HG03280 (cell line): ENCODE measurements at regions not wholly inside any gene's neighbourhood (a gene's known extent, or its start where the extent isn't known, plus 50 kb on each side); places are given as distances from the start of the nearest gene placed in this dataset.
"Not testable (repeated sequence)": the region's sequence is repeated elsewhere in the genome, so short reads cannot be mapped to it uniquely, and the experiment has no call there.

Experiments
- ATAC-seq: cut with Tn5 transposase; IDR thresholded peaks from one replicate; pipeline ENCODE4 v1.9.1; 2021; ENCODE audit warnings: mild to moderate bottlenecking, moderate library complexity; ENCODE audit not compliant: unreplicated experiment

DNA sequence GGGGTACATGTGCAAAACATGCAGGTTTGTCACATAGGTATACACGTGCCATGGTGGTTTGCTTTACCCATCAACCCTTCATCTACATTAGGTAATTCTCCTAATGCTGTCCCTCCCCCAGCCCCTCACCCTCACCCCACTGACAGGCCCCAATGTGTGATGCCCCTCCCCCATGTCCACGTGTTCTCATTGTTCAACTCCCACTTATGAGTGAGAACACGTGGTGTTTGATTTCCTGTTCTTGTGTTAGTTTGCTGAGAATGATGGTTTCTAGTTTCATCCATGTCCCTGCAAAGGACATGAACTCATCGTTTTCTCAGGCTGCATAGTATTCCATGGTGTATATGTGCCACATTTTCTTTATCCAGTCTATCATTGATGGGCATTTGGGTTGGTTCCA is 232.9 kb upstream of the RASGRP1 start:
- ATAC-seq: not testable (repeated sequence)

GRCh38 chr15:38799202-38799601 is 234.6 kb upstream of the RASGRP1 start:
- not testable (repeated sequence) for ATAC-seq

DNA sequence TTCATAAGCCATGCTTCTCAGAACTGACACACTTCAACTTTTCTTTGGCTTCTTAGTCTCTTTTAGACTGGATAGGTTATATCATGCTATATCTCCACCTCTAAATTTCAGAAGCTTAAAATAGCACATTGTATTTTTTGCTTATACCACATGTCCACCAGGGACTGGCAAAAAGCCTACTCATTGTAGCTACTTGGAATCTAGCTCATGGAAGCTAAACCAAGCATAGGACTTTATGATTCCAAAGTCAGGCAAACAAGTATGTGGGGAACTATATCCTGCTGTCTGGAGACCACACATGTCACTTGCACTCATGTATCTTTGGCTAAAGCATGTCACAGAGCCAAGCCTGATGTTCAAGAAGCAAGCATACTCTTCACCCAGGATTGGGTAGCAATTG is 245.0 kb upstream of the RASGRP1 start:
- ATAC-seq: no peak

DNA sequence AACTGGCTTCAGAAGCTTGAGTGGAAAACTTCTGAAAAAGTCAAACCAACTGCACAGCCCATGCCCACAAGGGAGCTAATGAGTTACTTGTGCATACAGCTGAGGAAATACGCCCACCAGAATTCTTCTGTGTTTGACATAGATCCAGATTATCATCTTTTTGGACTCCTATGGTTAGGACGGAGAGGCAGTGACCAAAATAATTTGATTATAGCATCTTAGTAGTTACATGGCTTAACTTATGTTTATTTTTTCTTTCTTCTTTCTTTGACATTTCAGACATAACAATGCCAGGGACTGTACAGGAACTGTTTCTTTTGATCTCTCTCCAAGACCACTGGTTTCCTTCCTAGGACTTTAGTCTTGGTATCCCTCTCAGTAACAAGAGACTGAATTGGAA is 246.1 kb upstream of the RASGRP1 start:
- no peak for ATAC-seq

GRCh38 chr15:38814254-38814653 is 249.6 kb upstream of the RASGRP1 start:
- ATAC-seq: not testable (repeated sequence)

GRCh38 chr15:38814891-38815290 is 250.3 kb upstream of the RASGRP1 start:
- no peak for ATAC-seq

DNA sequence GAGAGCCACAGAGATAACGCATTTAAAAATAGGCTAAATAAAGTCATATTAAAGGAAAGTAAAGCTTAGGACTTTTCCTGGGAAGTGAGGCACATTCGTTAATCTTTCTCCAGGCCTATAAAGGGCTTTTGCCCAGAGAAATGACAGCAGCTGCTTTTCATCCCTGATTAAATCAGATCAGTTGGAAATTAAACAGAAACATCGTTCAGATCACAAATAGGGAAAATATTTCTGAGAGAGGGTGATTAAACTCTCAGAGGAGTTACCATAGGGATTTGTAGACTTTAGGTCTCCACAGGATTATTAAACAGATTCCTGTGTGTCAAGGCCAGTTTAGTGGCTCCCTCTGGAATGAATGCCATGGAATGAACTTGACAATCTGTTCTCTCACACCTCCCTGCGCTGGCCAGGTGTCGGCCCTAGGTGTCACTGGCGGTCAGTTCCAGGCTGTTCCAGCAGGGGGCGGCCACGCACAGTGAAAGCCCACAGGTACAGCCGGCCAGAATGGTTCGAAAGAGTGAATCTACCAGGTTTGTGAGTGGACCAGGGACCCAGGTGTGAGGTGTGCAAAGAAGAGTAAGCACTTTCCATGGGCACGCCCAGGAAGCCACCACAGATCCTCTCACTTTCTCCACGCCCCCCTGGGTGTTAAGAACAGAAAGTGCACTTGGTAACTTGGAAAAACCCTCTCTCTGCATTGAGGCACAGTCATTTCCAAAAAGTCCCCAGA is 253.0 kb upstream of the RASGRP1 start:
- ATAC-seq: peak; percentile 87

GRCh38 chr15:38818157-38818790 is 253.7 kb upstream of the RASGRP1 start:
- no peak for ATAC-seq

DNA sequence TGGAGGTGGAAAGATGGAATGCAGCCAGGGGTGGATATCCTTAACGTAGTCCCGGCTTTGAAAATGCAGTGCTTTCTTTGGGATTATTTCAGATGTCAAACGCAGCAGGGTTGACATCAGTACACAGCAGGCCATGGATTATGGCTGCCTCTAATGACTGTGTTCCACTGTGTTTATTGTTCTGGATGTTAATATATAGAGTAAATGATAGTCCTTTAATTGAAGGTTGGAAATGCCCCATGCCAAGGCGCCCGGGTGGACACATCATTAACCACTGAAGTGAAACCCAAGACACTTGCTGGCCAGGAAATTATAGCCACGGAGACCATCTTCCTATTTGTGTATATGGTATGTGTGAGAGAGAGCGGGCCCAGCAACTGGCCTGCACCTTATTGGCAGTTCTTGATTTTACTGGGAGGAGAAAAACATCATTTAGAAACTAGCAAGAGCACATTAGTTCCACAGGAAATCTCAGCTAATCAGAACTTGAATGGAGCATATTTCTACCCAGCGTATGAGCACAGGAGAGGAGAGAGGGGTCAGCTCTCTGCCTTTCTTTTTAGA is 254.9 kb upstream of the RASGRP1 start:
- ATAC-seq: no peak

DNA sequence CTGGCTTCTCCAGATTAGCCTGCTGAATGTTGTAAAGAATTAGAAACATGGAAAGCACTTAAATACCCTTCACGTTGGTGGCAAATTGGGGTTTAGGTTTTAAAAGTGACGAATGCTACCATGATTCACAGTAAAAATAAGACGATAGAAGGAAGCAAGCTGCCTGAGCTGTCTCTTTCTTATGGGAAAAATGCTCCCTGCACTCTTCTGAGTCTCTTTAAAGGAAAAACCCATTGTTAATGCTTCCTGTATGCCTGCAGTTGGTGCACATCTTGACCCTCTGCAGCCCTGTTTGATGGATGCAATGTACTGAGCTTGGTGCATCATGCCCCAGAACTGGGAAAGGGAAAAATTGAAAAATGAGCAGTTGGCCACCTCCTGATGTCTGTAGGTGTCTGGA is 258.6 kb upstream of the RASGRP1 start:
- ATAC-seq: no peak

DNA sequence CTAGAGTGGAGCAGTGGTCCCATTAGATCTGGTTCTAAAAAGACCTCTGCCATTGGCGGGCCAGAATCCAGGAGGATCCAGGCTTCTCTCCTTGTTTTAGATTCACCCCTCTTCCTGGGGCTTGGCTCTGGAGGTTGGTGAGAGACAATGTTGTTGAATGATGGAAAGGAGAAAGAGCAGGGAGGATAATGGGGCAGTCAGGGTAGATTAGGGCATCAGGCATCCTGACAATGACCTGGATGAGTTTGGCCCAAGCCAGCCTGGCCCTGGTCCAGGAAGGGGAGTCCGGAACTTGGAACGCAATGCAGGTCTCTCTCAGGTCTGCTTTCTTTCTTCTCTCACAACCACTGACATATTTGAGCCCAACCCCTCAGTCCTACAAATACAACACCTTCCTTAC is 260.1 kb upstream of the RASGRP1 start:
- ATAC-seq: no peak

GRCh38 chr15:38826880-38827279 is 262.3 kb upstream of the RASGRP1 start:
- no peak for ATAC-seq

DNA sequence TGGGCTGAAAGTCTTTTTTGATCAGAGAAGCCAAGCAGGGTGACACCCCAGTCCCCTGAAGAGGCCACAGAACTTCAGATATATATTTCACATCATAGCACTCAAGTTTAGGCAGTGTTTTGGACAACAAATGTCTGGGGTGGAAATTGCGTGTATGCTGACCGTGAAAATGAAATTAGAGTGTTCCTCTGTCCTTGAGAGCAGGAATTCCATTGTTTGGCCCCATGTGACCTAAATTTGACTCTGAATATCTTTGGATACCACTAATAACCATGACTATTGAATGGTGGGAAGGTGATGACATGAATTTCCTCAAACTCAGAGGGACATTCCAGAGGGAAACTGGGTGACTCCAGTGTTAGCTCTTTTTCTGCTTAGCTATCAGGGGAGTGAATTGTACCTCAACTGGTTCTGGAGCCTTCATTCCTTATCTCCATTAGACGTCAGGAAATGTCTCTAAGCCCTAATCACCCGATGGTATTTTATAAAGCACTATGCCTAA is 263.5 kb upstream of the RASGRP1 start:
- no peak for ATAC-seq

- ATAC-seq: no peak
Measured at GRCh38 chr15:38829086-38829485, 264.5 kb upstream of the RASGRP1 start.

DNA sequence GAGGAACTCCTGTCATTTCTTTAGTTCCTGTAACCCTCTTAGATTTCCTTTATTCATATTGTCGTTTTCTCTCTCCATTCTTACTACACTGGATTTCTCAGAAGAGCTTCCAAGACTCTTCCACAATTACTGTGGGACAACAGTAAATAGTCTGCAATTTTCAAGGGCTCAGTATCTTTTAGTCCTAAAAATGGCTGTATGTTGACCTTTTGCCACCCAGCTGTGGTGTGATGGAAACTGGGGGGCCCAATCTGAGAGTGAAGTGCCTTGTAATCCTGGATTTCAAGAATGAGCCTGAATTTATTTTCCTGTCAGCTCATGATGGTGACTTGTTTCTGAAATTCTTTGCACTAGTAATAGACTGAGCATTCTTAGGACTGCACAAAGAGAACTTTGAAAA is 277.6 kb upstream of the RASGRP1 start:
- ATAC-seq: no peak

GRCh38 chr15:38843051-38843501 is 278.5 kb upstream of the RASGRP1 start:
- no peak for ATAC-seq

- no peak for ATAC-seq
Measured at GRCh38 chr15:38843736-38844590, 279.3 kb upstream of the RASGRP1 start.

DNA sequence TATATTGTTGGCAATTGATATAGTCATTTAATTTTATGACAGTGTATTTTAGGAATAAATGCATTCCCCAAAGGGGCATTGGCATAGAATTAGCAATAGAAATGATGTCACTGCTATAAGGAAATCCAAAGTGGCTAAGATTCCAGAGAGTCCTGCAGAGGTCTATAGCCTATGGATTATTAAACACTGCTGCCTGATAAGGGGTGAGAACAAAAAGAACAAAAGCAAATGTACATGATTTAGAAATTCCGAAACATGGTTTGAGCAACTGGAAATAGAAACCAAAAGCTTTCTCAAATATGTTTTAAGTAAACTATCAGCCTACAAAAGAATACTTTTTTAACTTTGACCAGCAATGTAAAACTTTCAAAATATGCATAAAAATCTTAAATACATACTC is 280.1 kb upstream of the RASGRP1 start:
- no peak for ATAC-seq

- no peak for ATAC-seq
Measured at GRCh38 chr15:38846346-38846745, 281.7 kb upstream of the RASGRP1 start.

DNA sequence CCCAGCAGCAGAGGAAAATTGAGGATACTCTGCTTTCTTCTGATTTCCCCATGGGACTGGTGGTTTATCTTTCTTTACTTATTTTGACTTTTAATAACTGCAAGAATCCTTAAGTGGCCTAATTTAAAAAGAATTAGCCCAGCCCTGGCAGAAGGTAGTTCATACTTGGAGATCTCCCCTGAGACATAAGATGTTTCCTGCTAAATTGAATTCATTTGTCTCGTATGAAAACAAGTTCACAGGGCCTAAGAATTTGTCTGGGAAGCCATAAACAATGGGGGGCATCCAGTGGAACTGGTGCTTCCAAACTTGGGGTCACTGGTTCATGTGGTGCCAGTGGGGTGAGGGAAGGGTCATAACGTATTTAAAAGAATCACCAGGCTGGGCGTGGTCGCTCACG is 283.1 kb upstream of the RASGRP1 start:
- ATAC-seq: no peak

GRCh38 chr15:38849046-38849445 is 284.4 kb upstream of the RASGRP1 start:
- no peak for ATAC-seq
